SK-MEL-5 (cell line): ENCODE measurements at regions not wholly inside any gene's neighbourhood (a gene's known extent, or its start where the extent isn't known, plus 50 kb on each side); places are given as distances from the start of the nearest gene placed in this dataset.

ENCODE experiments used
- DNase-seq: peaks from one replicate; pipeline ENCODE4 v3.0.0-alpha.2; 2016; ENCODE audit warnings: low read depth, low spot score
- in situ Hi-C: cut with HindIII; loops from 2 replicates; pipeline ENCODE4 v1.10.0; 2016; ENCODE audit warnings: low sequenced_read_pairs, high pct_unique_total_duplicates, low pct_unique_long_range_greater_than_20kb

- in situ Hi-C loops, result no loop called here
- DNase-seq, result no peak
Observed at GRCh38 chr11:116207421-116208141, 565.2 kb downstream of the BUD13 start.

GRCh38 chr11:116207019-116207418 lies 565.8 kb downstream of the BUD13 start:
- no peak for DNase-seq
- in situ Hi-C loops, result no loop called here

GRCh38 chr11:116202922-116203321 lies 569.9 kb downstream of the BUD13 start:
- in situ Hi-C loops, result no loop called here
- DNase-seq, result no peak

DNA sequence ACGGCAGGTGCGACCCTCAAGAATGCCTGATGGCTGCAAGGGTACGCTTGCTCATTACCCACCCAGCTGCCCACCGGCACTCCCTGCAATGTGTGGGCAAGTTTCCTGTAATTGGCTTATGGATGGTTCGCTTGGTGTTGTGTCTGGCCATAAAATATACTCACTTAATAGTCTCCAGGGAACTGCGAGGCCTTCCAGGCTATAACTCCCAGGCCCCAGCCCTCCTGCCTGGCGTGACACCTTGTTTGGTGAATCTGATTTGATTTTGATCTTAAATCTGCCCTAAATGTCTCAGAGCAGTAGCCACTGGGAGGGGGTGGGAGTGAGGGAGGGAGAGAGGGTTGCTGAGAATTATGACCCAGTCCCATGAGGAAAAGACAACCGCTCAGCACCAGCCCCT lies 572.2 kb downstream of the BUD13 start:
- DNase-seq, result no peak
- in situ Hi-C loops, result no loop called here

DNA sequence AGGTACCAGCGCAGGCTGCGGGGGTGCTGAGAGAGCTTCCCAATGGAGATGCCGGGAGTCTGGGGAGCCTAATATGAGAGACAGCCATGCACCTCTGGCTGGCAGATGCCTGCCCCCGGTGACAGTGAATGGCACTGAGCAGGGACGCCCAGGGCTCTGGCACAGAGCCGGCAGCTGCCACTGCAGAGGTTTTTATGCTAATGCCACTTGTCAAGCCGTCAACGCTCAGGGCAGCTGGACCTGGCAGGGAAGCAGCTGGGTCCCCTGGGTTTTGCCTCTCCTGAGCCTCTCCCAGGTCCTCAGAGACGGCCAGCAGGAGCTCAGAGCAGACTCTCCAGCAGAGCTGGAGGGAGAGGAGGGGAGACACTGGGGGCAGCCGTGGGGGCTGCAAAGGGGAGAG lies 573.6 kb downstream of the BUD13 start:
- in situ Hi-C loops, result no loop called here
- DNase-seq, result no peak

GRCh38 chr11:116194156-116194904 lies 578.5 kb downstream of the BUD13 start:
- no peak for DNase-seq
- in situ Hi-C loops, result no loop called here

- in situ Hi-C loops, result no loop called here
- peak; percentile 30 for DNase-seq
Observed at GRCh38 chr11:116193321-116194131, 579.3 kb downstream of the BUD13 start.

DNA sequence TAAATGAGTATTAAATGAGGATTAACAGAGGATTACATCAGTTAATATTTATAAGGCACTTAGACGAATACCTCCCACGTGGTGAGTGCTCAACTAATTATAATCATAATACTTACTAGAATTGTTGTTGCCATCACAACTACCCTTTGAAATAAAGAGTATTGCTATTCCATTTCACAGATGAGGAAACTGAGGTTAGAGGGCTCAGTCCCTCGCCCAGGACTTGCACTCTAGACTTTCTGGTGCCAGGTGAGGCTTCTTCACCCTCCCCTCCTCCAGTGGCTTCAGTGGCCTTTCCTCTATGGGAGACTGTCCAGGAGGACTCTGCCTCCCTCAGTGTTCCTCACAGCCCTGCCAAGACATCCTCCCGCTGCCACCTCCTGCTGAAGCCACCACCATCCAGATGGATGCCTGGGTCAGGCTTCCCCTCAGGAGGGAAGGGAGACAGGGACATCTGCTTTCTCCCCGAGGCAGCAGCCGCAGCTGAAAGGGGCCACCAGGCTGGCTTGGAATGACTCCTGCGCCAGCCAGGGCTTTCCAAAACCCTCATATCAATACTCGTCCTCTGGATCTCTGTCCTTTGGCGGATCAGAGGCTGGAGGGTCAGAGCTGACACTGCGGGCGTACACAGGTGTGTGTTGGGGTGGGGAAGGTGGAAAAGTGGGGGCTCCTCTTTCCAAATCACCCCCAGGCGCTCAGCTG lies 580.1 kb downstream of the BUD13 start:
- no peak for DNase-seq

GRCh38 chr11:116190861-116191260 lies 581.9 kb downstream of the BUD13 start:
- in situ Hi-C loops, result no loop called here
- DNase-seq, result no peak

More for the DNA sequence above, 580.1 kb downstream of the BUD13 start:
- in situ Hi-C loops, result no loop called here

DNA sequence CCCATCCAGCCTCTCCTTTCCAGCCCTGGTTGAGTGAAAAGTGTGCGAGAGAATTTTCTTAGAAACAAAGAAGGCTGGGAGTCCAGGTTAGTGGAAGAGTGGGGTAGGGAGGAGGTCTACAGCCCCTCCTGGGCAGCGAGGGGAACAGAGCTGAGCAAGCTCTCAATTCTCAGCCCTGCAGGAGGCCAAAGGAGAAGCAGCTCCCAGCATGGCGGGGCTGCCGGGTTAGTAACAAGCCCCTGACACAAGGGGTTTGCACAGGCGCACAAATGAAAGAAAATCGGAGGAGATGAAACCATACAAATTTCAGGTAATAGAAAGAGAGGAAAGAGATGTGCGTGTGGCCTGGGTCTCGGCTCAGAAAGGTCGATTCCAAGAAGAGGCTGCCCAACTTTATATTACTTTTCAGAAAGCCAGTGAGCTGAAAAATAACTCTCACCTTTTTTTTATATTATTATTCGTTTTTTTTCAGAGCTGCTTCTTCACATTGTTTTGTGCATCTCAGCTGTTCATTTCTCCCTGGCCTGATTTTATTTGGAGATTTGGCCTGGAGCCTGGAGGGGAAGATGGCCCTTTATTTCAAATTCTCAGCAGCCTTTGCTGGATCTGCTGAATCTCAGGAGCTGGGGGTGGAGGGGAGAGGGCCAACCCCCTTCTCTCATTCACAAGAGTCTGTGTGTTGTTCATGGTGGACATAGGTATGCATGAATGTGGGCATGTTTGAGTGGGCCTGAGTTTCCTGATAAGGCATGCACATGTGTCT lies 583.2 kb downstream of the BUD13 start:
- DNase-seq, result no peak
- in situ Hi-C loops, result no loop called here

DNA sequence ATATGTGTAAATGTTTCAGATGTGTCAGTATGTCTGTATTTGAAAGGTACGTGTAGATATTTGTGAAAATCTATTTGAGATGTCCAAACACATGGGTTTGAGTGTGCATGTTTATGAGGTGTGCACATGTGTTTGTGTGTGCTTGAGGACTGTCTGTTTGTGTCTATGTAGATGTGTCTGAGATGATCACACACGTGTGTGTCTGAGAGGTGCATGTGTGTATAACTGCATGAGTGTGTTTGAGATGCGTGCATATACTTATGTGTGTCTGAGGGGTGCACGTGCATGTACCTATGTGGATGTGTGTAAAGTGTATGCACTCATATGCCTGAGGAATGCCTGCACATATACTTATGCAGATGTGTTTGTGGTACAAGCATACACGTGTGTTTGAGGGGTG lies 584.4 kb downstream of the BUD13 start:
- in situ Hi-C loops, result no loop called here
- no peak for DNase-seq

GRCh38 chr11:116187026-116187425 lies 585.8 kb downstream of the BUD13 start:
- in situ Hi-C loops, result no loop called here
- no peak for DNase-seq

DNA sequence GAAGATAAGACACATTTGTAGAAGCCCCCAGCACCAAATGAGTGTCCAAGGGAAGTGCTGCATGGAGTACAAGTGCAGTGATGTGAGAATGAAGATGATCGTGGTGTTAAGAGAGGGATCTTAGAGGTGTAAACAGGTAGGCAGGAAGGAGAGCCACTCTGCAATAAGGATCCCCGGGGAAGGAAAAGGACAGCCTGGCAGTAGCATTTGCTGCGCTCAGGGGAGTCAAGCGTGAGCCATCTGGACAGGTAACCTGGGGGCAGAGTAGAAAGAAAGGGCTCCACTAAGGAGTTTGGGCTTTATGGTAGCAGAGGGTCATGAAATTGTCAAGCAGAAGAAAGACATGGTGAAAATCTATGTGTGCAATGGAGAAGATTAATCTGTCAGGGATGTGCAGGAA lies 587.2 kb downstream of the BUD13 start:
- no peak for DNase-seq
- in situ Hi-C loops, result no loop called here

DNA sequence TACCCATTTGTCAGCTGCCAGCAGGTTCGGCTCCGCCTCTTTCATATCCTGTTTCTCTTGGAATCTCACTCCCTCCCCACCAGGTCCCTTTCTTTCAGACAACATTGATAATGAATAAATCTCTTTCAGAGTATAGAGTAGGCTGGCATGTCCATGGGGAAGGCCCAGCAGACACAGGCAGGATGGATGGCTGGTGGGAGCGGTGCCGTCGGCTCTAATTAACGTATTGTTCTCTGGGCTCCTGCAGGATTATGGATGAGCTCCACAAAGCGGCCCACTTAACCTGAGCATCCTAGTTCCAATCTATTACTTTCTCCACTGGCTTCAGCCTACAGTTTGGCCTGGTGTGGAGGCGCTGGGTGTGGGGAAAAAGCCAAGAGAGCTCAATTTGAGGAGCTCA lies 588.0 kb downstream of the BUD13 start:
- in situ Hi-C loops, result no loop called here
- no peak for DNase-seq

DNA sequence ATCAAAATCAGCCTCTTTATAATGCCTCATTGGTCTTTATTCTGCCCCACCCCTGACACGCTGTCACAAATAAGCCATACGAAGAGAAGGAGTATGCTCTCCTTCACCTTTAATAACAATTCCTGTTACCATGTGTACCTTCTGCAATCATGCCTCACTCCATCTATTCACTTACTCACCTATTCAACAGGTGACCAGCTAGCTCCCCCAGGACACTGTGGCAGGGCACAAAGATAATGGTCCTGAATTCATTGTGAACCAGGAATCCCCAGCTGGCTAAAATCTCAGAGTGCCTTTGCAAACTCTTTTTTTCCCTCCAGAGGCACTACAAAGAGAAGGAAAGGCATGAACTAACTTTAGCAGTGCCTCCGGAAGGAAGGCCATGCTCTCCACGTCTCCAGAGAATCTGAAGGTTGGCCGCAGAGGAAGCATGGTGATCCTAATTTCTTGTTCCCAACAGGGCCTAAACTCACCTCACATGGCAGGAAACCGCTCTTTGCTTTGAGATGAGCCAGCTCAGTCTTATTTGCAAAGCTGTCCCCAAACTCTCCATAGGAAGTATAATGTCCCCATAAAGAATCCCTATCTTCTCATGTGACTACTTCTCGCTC lies 590.3 kb downstream of the BUD13 start:
- no peak for DNase-seq
- in situ Hi-C loops, result no loop called here

DNA sequence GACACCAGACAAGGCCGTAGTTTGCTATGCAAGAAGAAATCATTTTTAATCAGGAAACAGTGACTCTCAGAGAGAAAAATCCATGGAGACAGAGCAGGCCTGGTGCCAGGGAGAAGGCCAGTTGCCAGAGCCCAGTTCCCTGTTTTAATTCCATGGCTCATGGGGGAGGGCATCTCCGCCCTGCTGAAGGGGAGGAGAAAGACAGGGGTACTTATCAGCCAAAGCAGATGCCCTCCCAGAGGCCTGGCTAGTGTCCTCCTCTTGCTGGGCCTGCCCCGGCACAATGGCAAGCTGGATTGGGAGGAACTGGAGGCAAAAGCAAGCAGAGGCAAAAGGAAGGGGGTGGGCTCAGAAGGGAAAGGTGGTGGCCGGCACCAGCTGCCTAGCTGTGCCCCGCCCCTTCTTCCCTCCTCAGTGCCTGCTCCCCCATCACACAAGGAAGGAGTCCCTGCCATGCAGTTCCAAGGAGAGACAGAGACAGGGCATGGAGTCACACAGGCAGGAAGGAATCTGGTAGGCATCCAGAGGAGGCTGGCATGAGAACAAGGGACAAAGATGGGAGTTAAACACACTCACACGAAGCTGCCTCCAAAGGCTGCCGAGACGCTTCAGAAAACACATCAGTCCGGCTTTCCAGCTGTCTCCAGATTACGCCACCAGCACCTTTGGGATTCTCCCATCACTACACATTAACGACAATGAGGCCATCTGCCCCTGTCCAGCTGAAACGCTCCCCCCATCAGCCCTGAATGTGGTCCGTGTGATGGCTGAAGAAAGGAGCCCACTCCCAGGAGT lies 591.8 kb downstream of the BUD13 start:
- in situ Hi-C loops, result no loop called here
- DNase-seq, result no peak
